ENCODE measurements at regions not wholly inside any gene's neighbourhood (a gene's known extent, or its start where the extent isn't known, plus 50 kb on each side); places are given as distances from the start of the nearest gene placed in this dataset.

DNA sequence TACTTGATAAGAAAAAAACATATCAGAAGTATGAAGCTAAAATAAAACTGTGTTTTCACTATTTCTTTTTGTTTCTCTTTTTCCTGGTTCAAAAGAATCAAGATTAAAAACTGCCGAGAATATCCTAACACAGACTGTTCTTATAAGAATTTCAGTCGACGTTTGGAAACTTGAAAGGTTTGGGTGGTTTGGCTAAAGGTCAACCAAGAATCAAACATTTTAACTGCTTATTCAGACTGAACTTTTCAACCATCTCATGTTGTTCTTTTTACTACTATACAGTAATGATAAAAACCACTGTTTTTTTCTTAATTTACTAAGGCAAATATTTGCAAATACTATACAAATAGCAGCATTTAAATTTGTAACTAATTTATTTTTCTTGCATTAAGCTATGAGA, 308.5 kb upstream of the TFPI start:
- no peaks in the 10 kb centered on the region for H3K27me3 Mint-ChIP-seq (ENCODE audit: insufficient read depth, unreplicated experiment)
- ChIA-PET POLR2A (interaction anchor here (0.8 kb wide), 1 partner anchor 11 kb away, joined by 3 read pairs; no protein-coding TSS in a partner anchor), CTCF (interaction anchor here (0.5 to 1.5 kb wide), 2 partner anchors 258 to 363 kb away, joined by 3 to 4 read pairs; no protein-coding TSS in a partner anchor)
- no peak overlapping the region for H3K27ac Mint-ChIP-seq (ENCODE audit: low read depth, unreplicated experiment)
- no peak overlapping the region for H3K4me3 Mint-ChIP-seq (ENCODE audit: unreplicated experiment)
- intact Hi-C loops (cut with micrococcal nuclease): no loop called here
- H3K36me3 Mint-ChIP-seq (ENCODE audit: insufficient read depth, unreplicated experiment): peaks cover 4% of the 10 kb centered on the region
- no peaks in the 10 kb centered on the region for H3K4me1 Mint-ChIP-seq (ENCODE audit: insufficient read depth, unreplicated experiment)
- no peak for DNase-seq (ENCODE audit: unreplicated experiment)
- TF ChIP-seq, protein P1, sequence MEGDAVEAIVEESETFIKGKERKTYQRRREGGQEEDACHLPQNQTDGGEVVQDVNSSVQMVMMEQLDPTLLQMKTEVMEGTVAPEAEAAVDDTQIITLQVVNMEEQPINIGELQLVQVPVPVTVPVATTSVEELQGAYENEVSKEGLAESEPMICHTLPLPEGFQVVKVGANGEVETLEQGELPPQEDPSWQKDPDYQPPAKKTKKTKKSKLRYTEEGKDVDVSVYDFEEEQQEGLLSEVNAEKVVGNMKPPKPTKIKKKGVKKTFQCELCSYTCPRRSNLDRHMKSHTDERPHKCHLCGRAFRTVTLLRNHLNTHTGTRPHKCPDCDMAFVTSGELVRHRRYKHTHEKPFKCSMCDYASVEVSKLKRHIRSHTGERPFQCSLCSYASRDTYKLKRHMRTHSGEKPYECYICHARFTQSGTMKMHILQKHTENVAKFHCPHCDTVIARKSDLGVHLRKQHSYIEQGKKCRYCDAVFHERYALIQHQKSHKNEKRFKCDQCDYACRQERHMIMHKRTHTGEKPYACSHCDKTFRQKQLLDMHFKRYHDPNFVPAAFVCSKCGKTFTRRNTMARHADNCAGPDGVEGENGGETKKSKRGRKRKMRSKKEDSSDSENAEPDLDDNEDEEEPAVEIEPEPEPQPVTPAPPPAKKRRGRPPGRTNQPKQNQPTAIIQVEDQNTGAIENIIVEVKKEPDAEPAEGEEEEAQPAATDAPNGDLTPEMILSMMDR (IDR thresholded peaks at IDR 0.05; ENCODE audit: unreplicated experiment): no peak
- peaks cover 12% of the 10 kb centered on the region for H3K9me3 Mint-ChIP-seq (ENCODE audit: unreplicated experiment)
- no TSS peak for BruUV-seq (replicated peaks)

GRCh38 chr2:187865025-187865424, 310.8 kb upstream of the TFPI start:
- no TSS peak for BruUV-seq (replicated peaks)
- intact Hi-C loops (cut with micrococcal nuclease): no loop called here

DNA sequence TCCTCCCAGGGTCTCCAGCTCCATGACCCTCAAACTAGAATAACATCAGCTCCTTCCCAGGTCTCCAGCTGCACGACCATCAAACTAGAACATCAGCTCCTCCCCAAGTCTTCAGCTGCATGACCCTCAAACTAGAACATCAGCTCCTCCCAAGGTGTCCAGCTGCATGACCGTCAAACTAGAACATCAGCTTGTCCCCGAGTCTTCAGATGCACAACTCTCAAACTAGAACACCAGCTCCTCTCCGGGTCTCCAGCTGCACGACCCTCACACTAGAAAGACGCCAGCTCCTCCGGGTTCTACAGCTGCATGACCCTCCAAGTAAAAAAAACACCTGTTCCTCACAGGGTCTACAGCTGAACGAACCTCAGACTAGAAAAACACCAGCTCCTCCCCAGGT, 312.9 kb upstream of the TFPI start:
- no peak overlapping the region for H3K4me3 Mint-ChIP-seq (ENCODE audit: unreplicated experiment)

More at GRCh38 chr2:187865025-187865424, 310.8 kb upstream of the TFPI start:
- Mint-ChIP-seq H3K36me3 (ENCODE audit: insufficient read depth, unreplicated experiment) (peaks cover 11% of the 10 kb centered on the region), H3K4me3 (ENCODE audit: unreplicated experiment) (no peak overlapping the region), H3K27me3 (ENCODE audit: insufficient read depth, unreplicated experiment) (no peaks in the 10 kb centered on the region), H3K4me1 (ENCODE audit: insufficient read depth, unreplicated experiment) (no peaks in the 10 kb centered on the region), H3K27ac (ENCODE audit: low read depth, unreplicated experiment) (no peak overlapping the region), H3K9me3 (ENCODE audit: unreplicated experiment) (peaks cover 34% of the 10 kb centered on the region)
- TF ChIP-seq, protein P1 (IDR thresholded peaks at IDR 0.05; ENCODE audit: unreplicated experiment): no peak
- POLR2A ChIA-PET: interaction anchor here (0.5 to 0.6 kb wide), 2 partner anchors 290 to 310 kb away, joined by 3 to 5 read pairs; no protein-coding TSS in a partner anchor
- no peak for DNase-seq (ENCODE audit: unreplicated experiment)
- CTCF ChIA-PET: interaction anchor here (1.4 kb wide), 2 partner anchors 22 to 365 kb away, joined by 5 read pairs; no protein-coding TSS in a partner anchor

GRCh38 chr2:187869195-187869594, 315.0 kb upstream of the TFPI start:
- TF ChIP-seq, protein P1 (IDR thresholded peaks at IDR 0.05; ENCODE audit: unreplicated experiment): no peak
- ChIA-PET CTCF (interaction anchor here (0.7 to 2.3 kb wide), 4 partner anchors 13 to 370 kb away, joined by 3 to 12 read pairs (median 4); no protein-coding TSS in a partner anchor), POLR2A (no interaction called here)
- H3K4me3 Mint-ChIP-seq (ENCODE audit: unreplicated experiment): no peak overlapping the region
- no peaks in the 10 kb centered on the region for H3K27me3 Mint-ChIP-seq (ENCODE audit: insufficient read depth, unreplicated experiment)
- no TSS peak for BruUV-seq (replicated peaks)
- no peak for DNase-seq (ENCODE audit: unreplicated experiment)
- intact Hi-C loops (cut with micrococcal nuclease): no loop called here
- peaks cover 35% of the 10 kb centered on the region for H3K9me3 Mint-ChIP-seq (ENCODE audit: unreplicated experiment)
- H3K4me1 Mint-ChIP-seq (ENCODE audit: insufficient read depth, unreplicated experiment): no peaks in the 10 kb centered on the region
- peaks cover 11% of the 10 kb centered on the region for H3K36me3 Mint-ChIP-seq (ENCODE audit: insufficient read depth, unreplicated experiment)
- H3K27ac Mint-ChIP-seq (ENCODE audit: low read depth, unreplicated experiment): no peak overlapping the region

More for the DNA sequence above, 312.9 kb upstream of the TFPI start:
- intact Hi-C loops (cut with micrococcal nuclease): no loop called here
- peaks cover 11% of the 10 kb centered on the region for H3K36me3 Mint-ChIP-seq (ENCODE audit: insufficient read depth, unreplicated experiment)
- peaks cover 35% of the 10 kb centered on the region for H3K9me3 Mint-ChIP-seq (ENCODE audit: unreplicated experiment)
- ChIA-PET CTCF (interaction anchor here (0.5 to 1.4 kb wide), 8 partner anchors 8 to 1683 kb away, joined by 3 to 5 read pairs (median 3); partner anchors contain the start of gene GULP1), POLR2A (interaction anchor here (0.7 kb wide), 2 partner anchors 12 to 23 kb away, joined by 3 read pairs; no protein-coding TSS in a partner anchor)
- H3K27me3 Mint-ChIP-seq (ENCODE audit: insufficient read depth, unreplicated experiment): no peaks in the 10 kb centered on the region
- no peak for DNase-seq (ENCODE audit: unreplicated experiment)
- TF ChIP-seq, protein P1 (IDR thresholded peaks at IDR 0.05; ENCODE audit: unreplicated experiment): no peak
- H3K4me1 Mint-ChIP-seq (ENCODE audit: insufficient read depth, unreplicated experiment): no peaks in the 10 kb centered on the region
- no peak overlapping the region for H3K27ac Mint-ChIP-seq (ENCODE audit: low read depth, unreplicated experiment)
- no TSS peak for BruUV-seq (replicated peaks)

All from MCF 10A (cell line).